ENCODE measurements at regions not wholly inside any gene's neighbourhood (a gene's known extent, or its start where the extent isn't known, plus 50 kb on each side); places are given as distances from the start of the nearest gene placed in this dataset.

- Mint-ChIP-seq H3K27ac (no peak overlapping the region), H3K4me3 (no peak overlapping the region), H3K4me1 (no peaks in the 10 kb centered on the region), H3K27me3 (ENCODE audit: low read depth in 3 of 3) (no peaks in the 10 kb centered on the region), H3K9me3 (peaks cover 0 to 9% (median 2%) of the 10 kb centered on the region in 7 donors), H3K36me3 (no peaks in the 10 kb centered on the region)
- H3K27ac ChIP-seq (ENCODE audit: low read depth in 1 of 2, low read length in 2 of 2): no peak overlapping the region
- H3K27me3 ChIP-seq (ENCODE audit: control insufficient read depth in 2 of 2, insufficient read depth in 2 of 2, low read length in 2 of 2): no peaks in the 10 kb centered on the region
- H3K36me3 ChIP-seq (replicated peaks in 1 of 2; ENCODE audit: control insufficient read depth in 1 of 2, insufficient read depth in 2 of 2, low read length in 2 of 2): no peaks in the 10 kb centered on the region
- intact Hi-C loops (cut with micrococcal nuclease): no loop called here
- no peaks in the 10 kb centered on the region for H3K9me3 ChIP-seq (replicated peaks in 1 of 2; ENCODE audit: control insufficient read depth in 1 of 2, insufficient read depth in 1 of 2, low read length in 2 of 2)
- H3K79me2 ChIP-seq (ENCODE audit: insufficient read depth, low read length): no peaks in the 10 kb centered on the region
- H3K4me2 ChIP-seq (replicated peaks; ENCODE audit: extremely low read depth, low read length, poor library complexity, severe bottlenecking): no peak overlapping the region
- no peak for DNase-seq
- no peak overlapping the region for H3K9ac ChIP-seq (ENCODE audit: insufficient read depth, low read length, poor library complexity, severe bottlenecking)
- H3K4me1 ChIP-seq (ENCODE audit: control insufficient read depth in 1 of 2, insufficient read depth in 2 of 2, low read length in 2 of 2): no peaks in the 10 kb centered on the region
- H2AFZ ChIP-seq (ENCODE audit: insufficient read depth, low read depth, low read length, poor library complexity, severe bottlenecking): no peak overlapping the region
- no peak for TF ChIP-seq CTCF (IDR thresholded peaks at IDR 0.05)
- no peaks in the 10 kb centered on the region for H4K20me1 ChIP-seq (ENCODE audit: insufficient read depth, low read length)
- WGBS (ENCODE audit: insufficient coverage): 85% methylated on average over 3 of the region's 3 CpGs
- H3K4me3 ChIP-seq (replicated peaks in 1 of 3; ENCODE audit: low read depth in 2 of 3, low read length in 3 of 3): no peak overlapping the region
These were observed 1691.7 kb upstream of the FLRT2 start for GRCh38 chr14:83838226-83838625.

- no peak overlapping the region for H3K4me3 Mint-ChIP-seq
- peaks cover 0 to 4% (median 2%) of the 10 kb centered on the region in 7 donors for H3K9me3 Mint-ChIP-seq
- no peaks in the 10 kb centered on the region for H3K79me2 ChIP-seq (ENCODE audit: insufficient read depth, low read length)
- intact Hi-C loops (cut with micrococcal nuclease): no loop called here
- H2AFZ ChIP-seq (ENCODE audit: insufficient read depth, low read depth, low read length, poor library complexity, severe bottlenecking): no peak overlapping the region
- H3K4me2 ChIP-seq (replicated peaks; ENCODE audit: extremely low read depth, low read length, poor library complexity, severe bottlenecking): no peak overlapping the region
- H3K9me3 ChIP-seq (replicated peaks in 1 of 2; ENCODE audit: control insufficient read depth in 1 of 2, insufficient read depth in 1 of 2, low read length in 2 of 2): peaks cover 0 to 2% of the 10 kb centered on the region in 2 donors
- H3K36me3 ChIP-seq (replicated peaks in 1 of 2; ENCODE audit: control insufficient read depth in 1 of 2, insufficient read depth in 2 of 2, low read length in 2 of 2): no peaks in the 10 kb centered on the region
- H3K27me3 Mint-ChIP-seq (ENCODE audit: low read depth in 3 of 3): no peaks in the 10 kb centered on the region
- no peaks in the 10 kb centered on the region for H3K36me3 Mint-ChIP-seq
- H3K27ac Mint-ChIP-seq: no peak overlapping the region
- H3K27ac ChIP-seq (ENCODE audit: low read depth in 1 of 2, low read length in 2 of 2): no peak overlapping the region
- WGBS (ENCODE audit: insufficient coverage): 100% methylated on average over 1 of the region's 3 CpGs
- DNase-seq: no peak
- no peak overlapping the region for H3K4me3 ChIP-seq (replicated peaks in 1 of 3; ENCODE audit: low read depth in 2 of 3, low read length in 3 of 3)
- no peaks in the 10 kb centered on the region for H3K4me1 ChIP-seq (ENCODE audit: control insufficient read depth in 1 of 2, insufficient read depth in 2 of 2, low read length in 2 of 2)
- no peak overlapping the region for H3K9ac ChIP-seq (ENCODE audit: insufficient read depth, low read length, poor library complexity, severe bottlenecking)
- H3K27me3 ChIP-seq (ENCODE audit: control insufficient read depth in 2 of 2, insufficient read depth in 2 of 2, low read length in 2 of 2): no peaks in the 10 kb centered on the region
- no peak for TF ChIP-seq CTCF (IDR thresholded peaks at IDR 0.05)
- H4K20me1 ChIP-seq (ENCODE audit: insufficient read depth, low read length): no peaks in the 10 kb centered on the region
- no peaks in the 10 kb centered on the region for H3K4me1 Mint-ChIP-seq
These were observed 1687.4 kb upstream of the FLRT2 start for GRCh38 chr14:83842547-83842946.

All from CD14-positive monocyte (primary cell).